H1 (cell line): ENCODE measurements at regions not wholly inside any gene's neighbourhood (a gene's known extent, or its start where the extent isn't known, plus 50 kb on each side); places are given as distances from the start of the nearest gene placed in this dataset.

ENCODE experiments used
- CTCF ChIA-PET: fragments of 300-600 bp; sonication (Branson Sonifier 250); formaldehyde crosslinking; loops from one replicate; lab custom pipeline; 2021; ENCODE audit not compliant: partially characterized antibody; lab: Charles Lee
- POLR2A ChIA-PET: fragments of 300-600 bp; sonication (Branson Sonifier 250); formaldehyde crosslinking; loops from one replicate; lab custom pipeline; 2021; ENCODE audit warnings: inconsistent platforms; ENCODE audit not compliant: partially characterized antibody; lab: Charles Lee
- DNase-seq, 2 experiments: peaks; one replicate each; pipeline versions ENCODE4 v3.0.0 to v3.0.0-alpha.2; 2010 to 2022; ENCODE audit warnings: low spot score in 2 of 2, low read depth in 1 of 2, mixed read lengths in 1 of 2
- FAIRE-seq: peaks from 2 replicates; lab custom pipeline; 2011; peaks lifted over from hg19 to GRCh38; lab: Jason Lieb, UNC
- H2AFZ ChIP-seq: 2 replicates; pipeline ENCODE4 v1.8.1; 2012; ENCODE audit warnings: low read length, inconsistent platforms
- H2AK5ac ChIP-seq: 2 replicates; pipeline ENCODE4 v1.6.1; 2013; ENCODE audit warnings: low read depth, low read length
- H2BK120ac ChIP-seq: replicated peaks from 2 replicates; pipeline ENCODE3; 2013; ENCODE audit warnings: low read depth, low read length, inconsistent platforms
- H2BK12ac ChIP-seq: 2 replicates; pipeline ENCODE4 v1.6.1; 2013; ENCODE audit warnings: low read depth, low read length
- H2BK15ac ChIP-seq: 2 replicates; pipeline ENCODE4 v1.6.1; 2013; ENCODE audit warnings: low read length
- H2BK20ac ChIP-seq: 2 replicates; pipeline ENCODE4 v1.6.1; 2013; ENCODE audit warnings: low read length
- H2BK5ac ChIP-seq: 2 replicates; pipeline ENCODE4 v1.6.1; 2013; ENCODE audit warnings: low read depth, low read length
- H3K14ac ChIP-seq: 2 replicates; pipeline ENCODE4 v1.6.1; 2013; ENCODE audit warnings: inconsistent platforms; ENCODE audit not compliant: insufficient read length
- H3K18ac ChIP-seq: 2 replicates; pipeline ENCODE4 v1.6.1; 2013; ENCODE audit warnings: low read length; ENCODE audit errors: extremely low read depth
- H3K23ac ChIP-seq: 2 replicates; pipeline ENCODE4 v1.6.1; 2013; ENCODE audit warnings: inconsistent platforms; ENCODE audit not compliant: insufficient read length
- H3K23me2 ChIP-seq: 2 replicates; pipeline ENCODE4 v1.6.1; 2013; ENCODE audit warnings: low read depth, low read length
- H3K27ac ChIP-seq: 2 replicates; pipeline ENCODE4 v1.6.1; 2011; ENCODE audit warnings: low read depth, low read length, inconsistent platforms
- H3K27me3 ChIP-seq, 4 experiments: replicated peaks in 1 of 4; 1 replicate in 1 of 4; 2 replicates in 3 of 4; pipeline versions ENCODE4 v1.6.1 to v1.8.1; 2011 to 2013; ENCODE audit warnings: low read length in 3 of 4, mild to moderate bottlenecking in 3 of 4, inconsistent platforms in 2 of 4, mixed read lengths in 2 of 4, moderate library complexity in 1 of 4; ENCODE audit not compliant: control insufficient read depth in 3 of 4, insufficient read depth in 3 of 4; ENCODE audit errors: extremely low read depth in 1 of 4
- H3K36me3 ChIP-seq, 4 experiments: 2 replicates each; pipeline versions ENCODE4 v1.6.1 to v1.8.1; 2011 to 2013; ENCODE audit warnings: mild to moderate bottlenecking in 4 of 4, low read length in 3 of 4, moderate library complexity in 2 of 4, control low read depth in 1 of 4, inconsistent platforms in 1 of 4; ENCODE audit not compliant: insufficient read depth in 4 of 4, control insufficient read depth in 2 of 4
- H3K4ac ChIP-seq: replicated peaks from 2 replicates; pipeline ENCODE3; 2013; ENCODE audit warnings: low read length, low read depth, mixed read lengths, inconsistent platforms; ENCODE audit not compliant: insufficient read length
- H3K4me1 ChIP-seq, 4 experiments: replicated peaks in 1 of 4; 1 replicate in 1 of 4; 2 replicates in 3 of 4; pipeline versions ENCODE4 v1.6.1 to v1.8.1; 2011 to 2013; ENCODE audit warnings: low read length in 3 of 4, inconsistent platforms in 2 of 4, mixed read lengths in 1 of 4; ENCODE audit not compliant: insufficient read depth in 4 of 4, control insufficient read depth in 3 of 4
- H3K4me2 ChIP-seq, 2 experiments: 2 replicates each; pipeline versions ENCODE4 v1.6.1 to v1.8.1; 2011 to 2013; ENCODE audit warnings: low read depth in 2 of 2, low read length in 2 of 2, control low read depth in 1 of 2, inconsistent platforms in 1 of 2, mild to moderate bottlenecking in 1 of 2; ENCODE audit not compliant: insufficient read depth in 1 of 2
- H3K4me3 ChIP-seq, 4 experiments: fragments of 200-600, 300-600 bp in 1 of 4; sonication (generic), shearing (Covaris generic), sonication (Bioruptor Twin) in 1 of 4; 2 replicates each; pipeline versions ENCODE4 v1.5.1 to v1.8.1; 2011 to 2016; ENCODE audit warnings: low read length in 4 of 4, low read depth in 3 of 4, control low read depth in 2 of 4, inconsistent platforms in 2 of 4, mild to moderate bottlenecking in 2 of 4, mixed read lengths in 1 of 4, moderate library complexity in 1 of 4; ENCODE audit not compliant: insufficient read depth in 2 of 4; ENCODE audit errors: extremely low read depth in 1 of 4
- H3K56ac ChIP-seq: replicated peaks from 2 replicates; pipeline ENCODE3; 2013; ENCODE audit warnings: low read depth, mild to moderate bottlenecking, mixed read lengths, low read length, inconsistent platforms; ENCODE audit not compliant: insufficient read length
- H3K79me1 ChIP-seq: 2 replicates; pipeline ENCODE4 v1.6.1; 2013; ENCODE audit warnings: low read depth, low read length, control low read depth
- H3K79me2 ChIP-seq, 2 experiments: 2 replicates each; pipeline versions ENCODE4 v1.6.1 to v1.8.1; 2012 to 2013; ENCODE audit warnings: low read length in 2 of 2, mild to moderate bottlenecking in 2 of 2, inconsistent platforms in 1 of 2; ENCODE audit not compliant: insufficient read depth in 2 of 2, control insufficient read depth in 1 of 2
- H3K9ac ChIP-seq, 4 experiments: replicated peaks in 1 of 4; 1 replicate in 1 of 4; 2 replicates in 3 of 4; pipeline versions ENCODE4 v1.6.1 to v1.8.1; 2011 to 2013; ENCODE audit warnings: low read depth in 3 of 4, low read length in 3 of 4, control low read depth in 2 of 4, mild to moderate bottlenecking in 2 of 4, moderate library complexity in 2 of 4, inconsistent platforms in 1 of 4; ENCODE audit errors: extremely low read depth in 1 of 4
- H3K9me3 ChIP-seq, 2 experiments: 2 replicates each; pipeline versions ENCODE4 v1.6.1 to v1.8.1; 2012 to 2013; ENCODE audit warnings: mild to moderate bottlenecking in 2 of 2, moderate library complexity in 2 of 2, control low read depth in 1 of 2, inconsistent platforms in 1 of 2, low read depth in 1 of 2, low read length in 1 of 2, mixed read lengths in 1 of 2; ENCODE audit not compliant: insufficient read depth in 2 of 2
- H4K20me1 ChIP-seq, 2 experiments: replicated peaks in 1 of 2; 2 replicates each; pipeline versions ENCODE3 to v1.8.1; 2011 to 2013; ENCODE audit warnings: inconsistent platforms in 2 of 2, low read length in 2 of 2, mild to moderate bottlenecking in 1 of 2; ENCODE audit not compliant: insufficient read depth in 2 of 2, control insufficient read depth in 1 of 2
- H4K5ac ChIP-seq: 2 replicates; pipeline ENCODE4 v1.6.1; 2013; ENCODE audit warnings: low read length, low read depth, mixed read lengths, inconsistent platforms; ENCODE audit not compliant: insufficient read length
- H4K8ac ChIP-seq: 2 replicates; pipeline ENCODE4 v1.8.0; 2013; ENCODE audit warnings: mild to moderate bottlenecking, moderate library complexity, low read length, inconsistent platforms; ENCODE audit not compliant: insufficient read depth; ENCODE audit errors: extremely low read depth
- H4K91ac ChIP-seq: replicated peaks from 2 replicates; pipeline ENCODE3; 2013; ENCODE audit warnings: low read length, mixed read lengths, inconsistent platforms; ENCODE audit not compliant: insufficient read length
- BACH1 ChIP-seq: IDR thresholded peaks from 2 replicates; pipeline ENCODE4 v1.6.1; 2012; ENCODE audit warnings: low read length, improper control_type of control experiment
- BCL11A ChIP-seq, 2 experiments: IDR thresholded peaks; one replicate each; pipeline ENCODE4 v1.6.1; 2011; ENCODE audit warnings: low read depth in 2 of 2, low read length in 2 of 2, mild to moderate bottlenecking in 2 of 2
- EGR1 ChIP-seq: IDR thresholded peaks from 2 replicates; pipeline ENCODE4 v1.6.1; 2011; ENCODE audit warnings: low read depth, low read length, borderline replicate concordance
- EZH2 ChIP-seq: fragments of 200-600 bp; sonication (generic); IDR thresholded peaks from 2 replicates; pipeline ENCODE4 v1.7.1; 2012; ENCODE audit warnings: low read depth, mild to moderate bottlenecking, moderate library complexity, low read length, inconsistent platforms; ENCODE audit not compliant: severe bottlenecking
- FOSL1 ChIP-seq: IDR thresholded peaks from 2 replicates; pipeline ENCODE4 v1.6.1; 2011; ENCODE audit warnings: mild to moderate bottlenecking, low read depth, low read length, moderate library complexity; ENCODE audit not compliant: insufficient read depth
- KDM4A ChIP-seq: IDR thresholded peaks from one replicate; pipeline ENCODE4 v1.7.1; 2012; ENCODE audit warnings: low read depth, mild to moderate bottlenecking, moderate library complexity, low read length, inconsistent platforms; ENCODE audit not compliant: severe bottlenecking
- KDM5A ChIP-seq: fragments of 200-600 bp; IDR thresholded peaks from 2 replicates; pipeline ENCODE4 v1.7.1; 2012; ENCODE audit warnings: mild to moderate bottlenecking, low read length, inconsistent platforms, mixed read lengths
- NANOG ChIP-seq: IDR thresholded peaks from 2 replicates; pipeline ENCODE4 v1.6.1; 2011; ENCODE audit warnings: low read length, low read depth, mild to moderate bottlenecking, inconsistent platforms; ENCODE audit not compliant: insufficient read depth, poor library complexity, severe bottlenecking
- POLR2AphosphoS5 ChIP-seq: IDR thresholded peaks from 2 replicates; pipeline ENCODE4 v1.6.1; 2011; ENCODE audit warnings: low read depth, low read length
- RXRA ChIP-seq: IDR thresholded peaks from 2 replicates; pipeline ENCODE4 v1.6.1; 2011; ENCODE audit warnings: low read depth, mild to moderate bottlenecking, low read length, moderate library complexity; ENCODE audit not compliant: insufficient read depth
- SIN3A ChIP-seq, 2 experiments: IDR thresholded peaks in 1 of 2; conservative IDR thresholded peaks in 1 of 2; 2 replicates each; pipeline ENCODE4 v1.6.1; 2011 to 2012; ENCODE audit warnings: low read length in 2 of 2, improper control_type of control experiment in 1 of 2, low read depth in 1 of 2, mild to moderate bottlenecking in 1 of 2
- TAF7 ChIP-seq: optimal IDR thresholded peaks from 2 replicates; pipeline ENCODE3; 2011; ENCODE audit warnings: low read depth, mild to moderate bottlenecking, inconsistent platforms, low read length, moderate library complexity, borderline replicate concordance
- TCF12 ChIP-seq: IDR thresholded peaks from 2 replicates; pipeline ENCODE4 v1.6.1; 2011; ENCODE audit warnings: low read depth, mild to moderate bottlenecking, low read length
- YY1 ChIP-seq: IDR thresholded peaks from 2 replicates; pipeline ENCODE4 v1.6.1; 2011; ENCODE audit warnings: low read depth, mild to moderate bottlenecking, low read length
- ZNF274 ChIP-seq: IDR thresholded peaks from 2 replicates; pipeline ENCODE4 v1.7.0; 2012; ENCODE audit warnings: low read length, borderline replicate concordance; ENCODE audit errors: extremely low read depth
- WGBS, 2 experiments: shearing (Covaris generic) in 1 of 2; methylation state at CpG; one replicate each; pipeline versions ENCODE4 v1.1.6 to v1.1.7; 2013 to 2015; ENCODE audit warnings: low lambda C conversion rate in 2 of 2, mixed read lengths in 2 of 2, inconsistent platforms in 1 of 2, low coverage in 1 of 2, missing lambda C conversion rate in 1 of 2; ENCODE audit not compliant: insufficient replicate concordance in 2 of 2, insufficient coverage in 1 of 2, insufficient read length in 1 of 2; ENCODE audit errors: extremely low coverage in 1 of 2, missing lambda C conversion rate in 1 of 2; 5-methylcytosine and 5-hydroxymethylcytosine counted together

DNA sequence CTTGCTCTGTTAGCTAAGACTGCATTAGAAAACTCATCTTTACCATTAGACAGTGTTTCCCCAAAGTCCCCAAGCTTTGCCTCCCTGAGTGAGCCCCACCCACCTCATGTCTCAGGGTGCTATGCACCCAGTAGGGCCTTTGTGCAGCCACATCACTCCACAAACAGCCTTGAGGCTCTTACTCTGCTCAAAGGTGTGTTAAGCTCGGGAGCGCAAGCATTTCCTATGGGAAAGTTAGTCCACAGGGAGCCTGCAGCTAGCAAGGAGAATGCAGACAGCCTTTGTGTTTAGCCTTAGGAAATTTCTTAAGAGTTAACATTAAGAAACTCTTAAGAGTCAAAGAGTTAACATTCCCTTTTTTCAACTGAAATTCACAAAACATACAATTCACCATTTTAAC is 278.8 kb downstream of the AJAP1 start:
- FAIRE-seq (no peak), DNase-seq (peak in 1 of 2 experiments; percentile 49)
- no peak overlapping the region for H2AK5ac ChIP-seq
- peak overlapping the region; percentile 10; the same call in 1 of the 2 replicates for H2BK15ac ChIP-seq
- no peak overlapping the region for H3K4me3 ChIP-seq
- H4K20me1 ChIP-seq: no peaks in the 10 kb centered on the region
- no peak overlapping the region for H2BK5ac ChIP-seq
- no peak overlapping the region for H3K4ac ChIP-seq
- H3K79me1 ChIP-seq: no peaks in the 10 kb centered on the region
- no peaks in the 10 kb centered on the region for H3K36me3 ChIP-seq
- H3K79me2 ChIP-seq: no peaks in the 10 kb centered on the region
- H3K23ac ChIP-seq: no peak overlapping the region
- H3K18ac ChIP-seq: no peak overlapping the region
- H2BK120ac ChIP-seq: no peak overlapping the region
- no peak overlapping the region for H3K14ac ChIP-seq
- WGBS, 2 experiments: 71% methylated on average over 2 of the region's 2 CpGs; no CpG with 5 or more reads in 1 of the 2 experiments
- no peak overlapping the region for H3K56ac ChIP-seq
- H2AFZ ChIP-seq: no peak overlapping the region
- no peaks in the 10 kb centered on the region for H3K23me2 ChIP-seq
- H4K8ac ChIP-seq: no peak overlapping the region
- H4K5ac ChIP-seq: no peak overlapping the region
- CTCF ChIA-PET: interaction anchor here (0.6 kb wide), 1 partner anchor 11 kb away, joined by 3 read pairs; no protein-coding TSS in a partner anchor
- H3K4me1 ChIP-seq: peaks cover 0 to 3% (median 0%) of the 10 kb centered on the region in 4 experiments; a peak in 3 of 7 replicates
- H3K4me2 ChIP-seq: no peak overlapping the region; a peak in 1 of 4 replicates
- no peaks in the 10 kb centered on the region for H3K9me3 ChIP-seq
- no peak overlapping the region for H2BK20ac ChIP-seq
- H4K91ac ChIP-seq: no peak overlapping the region
- POLR2A ChIA-PET: no interaction called here
- H3K27ac ChIP-seq: no peak overlapping the region
- no peak overlapping the region for H3K9ac ChIP-seq
- 0 out of 2 replicates have a peak overlapping the region, but pooled peaks have one; percentile 2 for H2BK12ac ChIP-seq
- H3K27me3 ChIP-seq: no peaks in the 10 kb centered on the region
- no peak for TF ChIP-seq ZNF274
- no peak for TF ChIP-seq BCL11A (IDR thresholded peaks at IDR 0.05; ENCODE audit: low read depth in 2 of 2, low read length in 2 of 2)
- no peak for TF ChIP-seq NANOG
- no peak for TF ChIP-seq YY1
- no peak for TF ChIP-seq EZH2
- no peak for TF ChIP-seq TAF7
- TF ChIP-seq KDM5A: no peak
- no peak for TF ChIP-seq TCF12
- TF ChIP-seq FOSL1: no peak
- no peak for TF ChIP-seq BACH1
- TF ChIP-seq POLR2AphosphoS5: no peak
- no peak for TF ChIP-seq RXRA
- no peak for TF ChIP-seq SIN3A (conservative IDR thresholded peaks at IDR 0.05 in 1 of 2, IDR thresholded peaks at IDR 0.05 in 1 of 2; ENCODE audit: low read depth in 1 of 2, low read length in 2 of 2)
- TF ChIP-seq KDM4A: no peak
- TF ChIP-seq EGR1: no peak
